Tibial nerve (tissue), 3 donors: ENCODE measurements at regions not wholly inside any gene's neighbourhood (a gene's known extent, or its start where the extent isn't known, plus 50 kb on each side); places are given as distances from the start of the nearest gene placed in this dataset.

Source experiments
- EP300 ChIP-seq, 2 donors: sonication (generic); formaldehyde crosslinking; IDR thresholded peaks; one replicate each; pipeline ENCODE4 v1.6.1; 2017; ENCODE audit warnings: antibody characterized with exemption in 2 of 2, mild to moderate bottlenecking in 1 of 2
- POLR2A ChIP-seq, 2 donors: fragments of 450-650 bp; IDR thresholded peaks; one replicate each; pipeline ENCODE4 v1.6.1; 2017; ENCODE audit warnings: antibody characterized with exemption in 2 of 2, mild to moderate bottlenecking in 2 of 2, moderate library complexity in 2 of 2

DNA sequence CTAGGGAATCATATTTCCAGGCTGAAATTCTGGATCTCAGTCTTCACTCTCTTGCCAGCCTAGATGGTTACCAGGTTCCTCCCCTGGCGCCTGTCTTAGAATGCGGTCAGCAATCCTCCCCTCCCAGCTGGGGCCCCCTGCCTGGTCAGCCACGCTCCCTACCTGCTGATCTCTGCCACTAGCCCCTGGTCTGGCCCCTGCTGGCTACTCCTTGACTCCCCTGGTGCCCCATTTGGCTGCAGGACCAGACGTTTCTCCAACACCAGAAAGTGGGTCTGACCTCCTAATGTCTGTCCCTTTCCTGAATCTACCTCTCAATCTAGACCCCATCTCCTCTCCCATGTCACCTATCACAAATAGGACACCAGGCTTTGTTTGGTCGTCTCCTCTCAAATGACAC is 432.0 kb upstream of the SMIM21 start:
- TF ChIP-seq POLR2A (IDR thresholded peaks at IDR 0.05) (no peak), EP300 (IDR thresholded peaks at IDR 0.05) (no peak)
